Daoy (cell line): ENCODE measurements at regions not wholly inside any gene's neighbourhood (a gene's known extent, or its start where the extent isn't known, plus 50 kb on each side); places are given as distances from the start of the nearest gene placed in this dataset.
"Not testable (repeated sequence)": the region's sequence is repeated elsewhere in the genome, so short reads cannot be mapped to it uniquely, and the experiment has no call there.

Source experiments
- DNase-seq: peaks from one replicate; pipeline ENCODE4 v3.0.0-alpha.2; 2015; ENCODE audit warnings: low read depth

DNA sequence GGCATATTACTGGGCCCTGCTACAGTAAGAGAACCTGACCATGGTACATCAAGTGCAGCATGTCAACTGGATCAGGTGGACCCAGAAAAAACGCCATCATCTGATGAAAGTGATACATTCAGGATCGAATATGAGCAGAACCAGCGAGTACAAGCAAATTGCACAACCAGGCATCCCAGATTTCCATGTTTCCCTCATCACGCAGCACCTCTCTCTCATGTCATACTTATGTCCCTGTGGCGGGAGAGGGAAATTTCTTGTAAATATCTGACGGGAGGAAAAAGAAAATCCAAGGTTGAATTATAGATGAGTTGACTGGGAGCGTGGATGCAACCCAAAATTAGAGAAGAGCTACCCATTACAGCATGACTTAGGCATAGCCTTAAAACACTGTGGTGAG lies 608.5 kb upstream of the FAT1 start:
- no peak for DNase-seq

DNA sequence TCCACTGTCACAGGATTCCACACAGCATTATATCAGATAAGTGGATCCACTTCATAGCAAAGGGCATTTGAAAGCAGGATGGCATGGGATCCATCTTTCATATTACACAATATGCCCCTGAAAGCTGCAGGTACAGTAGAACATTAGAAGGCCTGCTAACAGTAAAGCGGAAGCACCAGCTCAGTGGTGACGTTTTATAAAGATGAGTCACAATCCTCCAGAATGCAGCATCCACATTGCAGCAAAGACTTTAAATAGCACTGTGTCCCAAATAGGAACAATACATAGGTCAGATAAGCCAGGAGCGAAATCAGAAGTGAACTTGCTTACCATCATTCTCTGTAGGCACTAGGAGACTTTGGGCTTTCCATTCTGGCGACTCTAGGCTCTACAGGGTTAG lies 609.5 kb upstream of the FAT1 start:
- no peak for DNase-seq

DNA sequence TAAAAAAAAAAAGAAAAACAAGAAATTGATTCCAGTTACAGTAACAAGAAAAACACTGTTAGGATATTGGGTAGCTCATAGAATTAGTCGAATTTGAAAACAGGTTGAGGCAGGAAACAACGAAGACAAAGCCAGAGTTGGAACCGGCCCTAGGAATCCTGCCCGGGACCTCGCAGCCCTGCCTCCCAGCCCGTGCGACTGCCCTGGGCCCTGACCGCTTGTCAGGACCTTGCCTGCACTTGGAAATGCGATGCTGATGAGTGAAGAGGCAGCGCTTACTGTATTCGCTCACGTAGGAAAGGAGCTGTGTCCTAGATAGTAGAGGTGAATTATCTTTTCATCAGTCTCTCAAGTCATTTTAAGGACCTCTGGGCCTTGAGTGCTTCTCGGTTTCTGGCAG lies 611.7 kb upstream of the FAT1 start:
- DNase-seq: no peak

DNA sequence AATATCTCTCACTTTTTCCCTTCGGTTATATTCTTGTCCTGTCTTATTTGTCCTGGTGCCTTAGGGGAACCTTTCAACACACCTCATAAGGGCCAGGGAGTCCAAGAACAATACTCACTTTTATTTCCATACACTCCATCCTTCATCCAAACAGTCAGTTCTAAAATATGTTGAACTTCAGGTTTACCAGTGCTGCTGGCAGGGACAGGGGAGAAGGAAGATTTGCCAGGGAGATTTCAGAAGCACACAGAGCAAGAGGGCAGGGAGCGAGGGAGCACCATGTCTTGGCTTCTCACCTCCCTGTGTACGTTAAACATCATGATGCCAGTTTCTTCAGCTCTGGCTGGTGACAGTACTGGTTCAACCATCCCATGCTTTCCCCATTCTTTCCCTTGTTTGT lies 631.1 kb upstream of the FAT1 start:
- DNase-seq: no peak

DNA sequence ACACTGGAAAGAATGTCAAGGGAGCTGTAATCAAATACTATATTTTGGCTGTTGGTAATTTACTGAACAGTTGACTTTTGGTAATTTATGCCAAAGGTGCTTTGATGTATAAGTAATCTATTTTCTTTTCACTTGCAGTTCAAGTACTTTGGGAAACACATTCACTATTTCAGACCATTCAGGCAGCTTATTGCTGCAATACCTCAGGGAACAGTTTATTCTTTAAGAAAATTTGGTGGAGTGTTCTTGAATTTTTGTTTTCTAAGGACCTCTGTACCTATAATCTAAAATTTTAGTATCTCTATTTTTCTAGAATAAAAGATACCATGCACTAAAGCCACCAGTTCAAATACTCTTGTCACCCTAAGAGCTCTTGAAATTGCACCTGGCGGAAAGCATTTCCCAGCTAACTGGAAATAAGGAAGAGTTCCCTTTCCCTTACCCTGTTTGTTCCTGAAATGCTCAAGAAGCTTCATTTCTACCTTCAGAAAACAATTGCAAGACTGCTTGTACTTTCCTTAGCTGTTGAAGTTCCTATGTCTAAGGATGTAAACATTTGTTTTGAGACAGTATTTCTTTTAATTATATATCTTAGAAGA lies 633.5 kb upstream of the FAT1 start:
- DNase-seq: no peak

DNA sequence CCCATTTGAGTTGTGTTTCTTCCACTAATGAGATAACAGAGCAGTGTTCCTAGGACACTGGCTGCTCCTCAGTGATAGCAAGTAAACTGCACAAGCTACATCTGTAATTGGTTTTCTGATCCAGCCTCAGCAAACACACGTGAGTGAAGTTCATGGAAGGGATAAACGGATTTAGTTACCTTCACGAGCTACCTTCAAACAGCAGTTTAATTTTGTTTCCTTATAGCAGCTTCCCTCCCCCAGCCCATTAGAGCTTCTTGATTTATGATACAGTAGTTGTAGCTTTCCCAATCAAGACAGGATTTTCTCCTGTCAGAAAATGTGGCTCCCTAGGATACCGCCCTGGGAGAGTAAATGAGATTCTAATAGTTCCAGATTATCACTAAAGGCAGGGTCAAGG lies 634.2 kb upstream of the FAT1 start:
- no peak for DNase-seq

DNA sequence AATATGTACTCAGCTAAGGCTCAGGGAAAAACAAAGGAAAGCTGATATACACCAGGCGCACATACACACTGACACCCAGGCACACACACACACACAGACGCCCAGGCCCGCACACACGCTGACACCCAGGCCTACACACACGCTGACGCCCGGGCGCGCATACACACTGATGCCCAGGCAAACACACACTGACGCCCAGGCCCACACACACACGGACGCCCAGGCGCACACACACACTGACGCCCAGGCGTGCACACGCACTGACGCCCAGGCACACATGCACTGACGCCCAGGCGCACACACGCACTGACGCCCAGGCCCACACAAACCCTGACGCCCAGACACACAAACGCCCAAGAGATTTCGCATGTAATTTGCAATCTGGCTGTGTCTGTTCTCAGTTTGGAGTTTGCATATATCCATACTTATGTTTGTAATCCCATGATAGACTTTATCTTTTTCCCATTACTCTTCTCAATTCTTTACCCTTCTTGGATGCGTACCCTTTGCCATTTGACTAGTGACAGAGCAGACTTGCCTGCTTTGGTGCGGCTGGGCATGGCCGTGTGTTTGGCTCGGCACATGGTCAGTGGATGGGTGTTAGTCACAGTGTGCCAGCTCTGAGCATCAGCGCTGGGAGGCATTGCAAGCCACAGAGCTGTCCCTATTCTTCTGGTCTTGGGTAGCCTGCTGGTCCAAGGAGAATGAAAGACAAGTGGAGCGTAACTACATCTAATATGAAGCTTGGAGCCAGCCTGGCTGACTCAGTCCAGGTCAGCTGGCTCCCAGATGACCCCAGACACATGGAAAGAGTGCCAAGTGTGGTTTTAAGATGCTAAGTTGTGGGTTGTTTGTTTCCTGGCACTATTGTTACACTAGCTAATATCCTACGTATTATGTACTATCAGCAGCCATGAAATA lies 632.4 kb upstream of the ZFP42 start:
- no peak for DNase-seq

DNA sequence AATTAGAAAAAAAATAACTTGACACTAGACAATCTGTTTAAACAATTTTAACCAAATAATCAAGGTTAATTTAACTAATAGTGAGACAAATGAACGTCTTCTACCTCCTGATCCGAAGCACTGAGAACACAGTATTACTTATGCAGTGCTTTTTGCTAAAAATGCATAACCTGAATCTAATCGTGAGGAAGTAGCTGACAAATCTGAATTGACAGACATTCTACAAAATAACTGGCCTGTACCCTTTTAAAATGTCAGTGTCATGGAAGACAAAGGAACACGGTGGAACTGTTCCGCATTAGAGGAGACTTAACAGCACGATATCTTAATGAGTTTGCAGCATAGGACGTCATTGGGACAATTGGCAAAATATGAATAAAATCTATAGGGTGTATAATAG lies 631.2 kb upstream of the ZFP42 start:
- DNase-seq: no peak

DNA sequence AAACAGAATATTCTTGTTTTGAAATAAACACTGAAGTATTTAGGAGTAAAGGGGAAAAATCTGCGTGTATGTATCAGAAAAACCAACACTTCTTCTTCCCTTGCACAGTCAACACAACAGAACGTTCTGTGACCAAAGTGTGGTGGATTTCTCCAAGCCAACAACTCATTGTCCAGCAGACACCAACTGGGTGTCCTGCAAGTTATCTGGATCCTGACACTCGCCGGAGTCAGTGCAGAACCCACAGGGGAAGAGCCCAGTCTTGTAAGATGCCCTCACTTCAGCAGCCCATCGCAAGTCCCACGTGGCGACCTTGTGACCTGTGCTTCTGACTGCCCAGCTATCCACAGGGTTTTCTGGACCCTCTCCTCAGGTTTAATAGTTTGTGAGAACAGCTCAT lies 630.7 kb upstream of the ZFP42 start:
- DNase-seq: no peak

DNA sequence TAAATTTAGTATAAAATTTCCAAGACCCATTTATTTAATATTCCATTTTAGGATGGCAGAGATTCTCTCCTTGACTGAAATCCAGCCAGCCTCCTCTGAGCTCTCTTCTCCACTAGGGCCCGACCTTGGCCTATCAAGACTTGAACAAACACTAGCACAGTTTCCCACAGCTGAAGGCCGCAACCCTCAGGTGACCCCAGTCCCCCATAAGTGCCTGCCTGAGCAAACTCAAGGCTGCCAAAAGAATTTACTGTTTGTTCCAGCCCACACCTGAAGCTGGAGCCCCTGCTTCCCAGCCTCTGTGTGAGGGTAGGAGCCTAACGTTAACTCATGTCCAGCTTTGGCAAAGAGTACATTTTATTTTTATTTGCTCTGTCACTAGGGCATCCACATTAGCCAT lies 629.0 kb upstream of the ZFP42 start:
- no peak for DNase-seq

DNA sequence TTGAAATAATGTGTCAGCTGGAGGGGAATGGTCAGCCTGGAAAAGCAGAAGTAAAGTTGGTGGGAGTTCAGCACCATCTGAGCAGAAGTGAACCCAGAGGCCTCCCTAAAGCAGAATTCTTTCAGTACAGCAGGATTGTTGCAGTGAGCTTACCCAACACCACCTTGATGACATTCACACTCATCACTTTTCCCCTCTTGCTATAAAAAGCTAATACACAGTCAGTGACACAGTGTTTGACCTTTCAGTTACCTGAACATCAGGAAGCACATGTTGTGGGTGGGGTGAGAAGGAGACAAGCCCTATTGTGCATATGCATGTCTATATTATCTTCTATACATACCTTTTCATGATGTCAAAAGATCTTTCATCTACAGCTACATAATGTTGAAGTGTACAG lies 624.7 kb upstream of the ZFP42 start:
- no peak for DNase-seq

DNA sequence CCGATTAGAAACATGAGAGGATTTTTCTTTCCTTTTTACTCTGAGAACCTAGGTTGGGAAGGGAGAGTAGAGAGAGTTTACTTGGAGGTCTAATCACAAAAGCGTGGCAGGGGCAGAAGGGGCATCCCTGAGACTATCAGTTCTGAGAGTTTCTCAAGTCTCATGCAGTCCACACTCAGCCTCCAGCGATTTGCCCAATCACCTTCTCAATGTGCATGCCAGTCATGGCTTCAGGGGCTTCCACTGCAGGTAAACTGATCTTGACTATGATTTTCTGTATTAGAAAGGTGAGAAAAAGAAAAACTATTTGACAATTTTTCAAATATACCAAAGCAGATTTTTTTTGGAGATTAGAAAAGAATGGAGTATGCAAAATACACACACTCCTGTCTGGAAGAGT lies 617.1 kb upstream of the ZFP42 start:
- no peak for DNase-seq

DNA sequence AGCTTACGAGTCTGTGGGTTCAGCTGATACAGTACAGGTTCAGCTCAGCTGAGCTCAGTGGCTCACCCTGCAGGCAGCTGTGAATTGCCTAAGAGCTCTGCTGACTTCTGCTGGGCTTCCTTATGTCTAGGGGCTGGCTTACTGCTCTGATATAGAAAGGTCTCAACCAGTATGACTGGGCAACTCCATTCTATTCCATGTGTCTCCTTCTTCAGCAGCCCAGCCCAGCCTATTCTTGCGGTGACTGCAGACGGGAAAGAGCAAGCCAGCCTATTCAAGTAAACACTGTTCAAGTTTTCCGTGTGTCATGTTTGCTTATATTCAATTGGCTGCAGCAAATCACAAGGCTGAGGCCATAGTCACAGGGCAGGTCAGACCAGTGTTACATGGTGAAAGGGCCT lies 615.4 kb upstream of the ZFP42 start:
- DNase-seq: peak; percentile 15

DNA sequence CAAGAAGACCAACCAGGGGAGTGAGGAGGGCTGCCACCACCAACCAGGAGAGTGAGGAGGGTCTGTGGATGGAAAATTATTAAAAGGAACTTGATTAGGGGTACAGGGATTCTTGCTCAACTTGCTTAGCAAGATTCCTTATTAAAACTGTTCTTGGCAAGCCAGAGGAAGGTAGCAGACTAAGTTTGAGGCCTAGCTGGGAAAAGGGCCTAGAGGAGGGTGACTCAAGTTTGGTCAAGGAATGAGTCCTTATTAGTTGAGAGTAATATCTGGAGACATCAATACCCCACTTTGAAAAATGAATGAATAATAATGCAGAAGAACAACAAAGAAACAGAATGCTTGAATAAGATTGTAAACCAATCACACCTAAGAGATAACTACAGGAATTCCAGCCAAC lies 612.4 kb upstream of the ZFP42 start:
- DNase-seq: no peak

DNA sequence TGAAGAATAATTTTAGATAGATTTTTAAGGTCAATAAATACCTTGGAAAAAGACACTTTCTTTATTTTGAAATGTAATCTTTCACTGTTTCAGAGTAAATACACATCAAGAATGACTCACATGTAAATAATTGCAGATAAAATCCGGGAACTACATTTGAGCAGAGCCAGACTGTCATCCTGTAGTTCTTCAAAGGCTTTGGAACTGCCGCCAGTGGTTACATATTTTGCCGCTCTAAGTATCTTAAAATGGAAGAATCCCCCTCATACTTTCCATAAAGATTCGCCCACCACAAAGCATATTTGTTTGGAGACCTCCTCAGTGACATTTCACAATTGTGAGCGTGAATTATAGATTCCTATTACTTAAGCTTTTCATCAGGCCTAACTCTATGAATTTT lies 607.8 kb upstream of the ZFP42 start:
- no peak for DNase-seq

DNA sequence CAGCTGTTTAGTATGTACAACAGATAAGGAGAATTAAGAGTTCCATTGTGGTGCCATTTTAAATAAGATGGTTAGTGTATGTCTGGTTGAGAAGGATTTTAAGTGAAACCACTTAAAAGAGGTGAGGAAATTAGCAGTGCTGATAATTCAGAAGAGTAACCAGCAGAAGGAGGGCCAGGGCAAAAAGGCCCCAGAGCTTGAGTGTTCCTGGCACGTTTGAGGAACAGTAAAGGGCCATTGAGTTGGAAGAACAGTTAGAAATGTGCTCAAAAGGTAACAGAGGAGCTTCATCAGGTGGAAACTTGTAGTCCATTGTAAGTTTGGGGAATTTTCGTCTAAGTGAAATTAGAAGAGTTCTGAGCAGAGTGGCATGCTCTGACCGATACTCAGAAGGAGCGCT lies 606.2 kb upstream of the ZFP42 start:
- DNase-seq: no peak

DNA sequence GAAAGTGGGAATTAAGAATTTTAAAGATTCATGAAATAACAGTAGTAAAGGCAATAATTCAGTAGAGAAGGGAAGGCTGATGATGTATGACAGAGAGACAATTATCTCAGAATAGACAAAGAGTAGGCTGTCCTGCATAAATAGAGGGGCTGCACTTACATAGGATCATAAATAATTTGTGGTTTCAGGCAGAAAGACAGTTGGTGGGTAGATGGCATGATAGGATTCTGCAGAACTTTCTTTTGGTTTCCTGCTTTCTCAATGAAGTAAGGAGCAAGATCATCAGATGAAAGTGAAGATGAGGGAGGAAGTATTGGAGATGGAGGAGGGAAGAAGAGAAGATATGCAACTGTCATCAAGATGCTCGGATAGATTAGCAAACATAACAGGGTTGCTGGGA lies 604.9 kb upstream of the ZFP42 start:
- DNase-seq: no peak

DNA sequence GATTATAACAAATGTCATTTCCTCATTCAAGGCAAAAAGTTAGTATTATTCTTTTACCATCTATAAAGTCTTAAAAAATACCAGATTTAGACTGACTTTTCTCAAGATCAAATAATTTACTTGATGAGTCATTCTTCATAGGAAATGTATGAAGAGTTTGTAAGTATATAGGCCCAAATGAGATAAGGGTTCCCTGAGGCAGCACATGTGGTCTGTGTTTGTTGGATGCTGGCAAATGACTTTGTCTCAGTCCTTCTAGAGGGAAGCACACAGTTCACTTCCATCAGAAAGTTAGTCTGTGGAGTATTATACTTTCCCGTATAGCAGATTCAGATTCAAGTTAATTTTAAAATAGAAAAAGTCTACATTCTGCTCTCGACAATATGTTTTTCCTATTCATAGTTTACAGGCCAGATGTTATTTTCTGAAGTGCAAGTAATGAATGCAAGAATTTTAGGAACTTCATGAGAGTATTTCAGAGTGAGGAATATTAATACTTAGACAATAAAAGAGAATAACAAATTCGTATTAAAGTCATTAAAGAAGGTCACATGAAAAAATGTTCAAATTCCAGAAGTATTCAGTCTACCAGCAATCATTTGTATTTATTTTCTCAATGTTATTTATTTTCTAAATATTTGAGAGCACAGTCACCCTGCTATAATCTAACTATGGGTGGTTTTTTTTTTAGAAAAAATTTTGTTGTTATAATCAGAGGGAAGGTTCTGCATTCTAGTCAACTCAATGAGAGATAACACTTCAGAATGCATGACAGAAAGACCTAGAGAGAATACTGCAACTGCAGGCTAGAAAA lies 601.8 kb upstream of the ZFP42 start:
- DNase-seq: no peak

DNA sequence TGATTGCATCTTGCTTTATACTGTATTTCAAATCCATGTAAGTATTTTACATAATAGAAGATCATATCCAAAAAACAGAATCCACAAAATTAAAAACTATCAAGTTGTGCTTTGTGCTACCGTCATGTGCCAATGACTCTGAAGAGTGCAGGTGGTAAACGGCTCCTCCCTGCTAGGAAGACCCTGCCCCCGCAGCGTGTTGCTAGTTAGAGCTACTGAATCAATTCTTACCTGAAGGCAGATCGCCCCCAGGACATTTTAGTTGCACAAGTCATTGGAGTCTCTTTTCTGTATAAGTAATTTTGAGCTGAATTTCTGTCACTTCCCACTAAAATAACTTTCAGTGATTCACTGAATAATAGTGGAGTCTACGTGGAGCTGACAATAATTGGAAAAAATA lies 599.5 kb upstream of the ZFP42 start:
- DNase-seq: no peak

DNA sequence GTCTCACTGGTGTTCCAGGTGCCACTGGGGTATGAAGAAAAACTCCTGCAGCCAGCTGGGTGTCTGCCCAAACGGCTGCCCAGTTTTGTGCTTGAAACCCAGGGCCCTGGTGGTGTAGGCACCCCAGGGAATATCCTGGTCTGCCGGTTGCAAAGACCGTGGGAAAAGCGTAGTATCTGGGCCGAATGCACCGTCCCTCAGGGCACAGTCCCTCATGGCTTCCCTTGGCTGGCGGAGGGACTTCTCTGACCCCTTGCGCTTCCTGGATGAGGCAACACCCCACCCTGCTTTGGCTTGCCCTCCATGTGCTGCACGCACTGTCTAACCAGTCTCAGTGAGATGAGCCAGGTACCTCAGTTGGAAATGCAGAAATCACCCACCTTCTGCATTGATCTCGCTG lies 587.1 kb upstream of the ZFP42 start:
- not testable (repeated sequence) for DNase-seq

DNA sequence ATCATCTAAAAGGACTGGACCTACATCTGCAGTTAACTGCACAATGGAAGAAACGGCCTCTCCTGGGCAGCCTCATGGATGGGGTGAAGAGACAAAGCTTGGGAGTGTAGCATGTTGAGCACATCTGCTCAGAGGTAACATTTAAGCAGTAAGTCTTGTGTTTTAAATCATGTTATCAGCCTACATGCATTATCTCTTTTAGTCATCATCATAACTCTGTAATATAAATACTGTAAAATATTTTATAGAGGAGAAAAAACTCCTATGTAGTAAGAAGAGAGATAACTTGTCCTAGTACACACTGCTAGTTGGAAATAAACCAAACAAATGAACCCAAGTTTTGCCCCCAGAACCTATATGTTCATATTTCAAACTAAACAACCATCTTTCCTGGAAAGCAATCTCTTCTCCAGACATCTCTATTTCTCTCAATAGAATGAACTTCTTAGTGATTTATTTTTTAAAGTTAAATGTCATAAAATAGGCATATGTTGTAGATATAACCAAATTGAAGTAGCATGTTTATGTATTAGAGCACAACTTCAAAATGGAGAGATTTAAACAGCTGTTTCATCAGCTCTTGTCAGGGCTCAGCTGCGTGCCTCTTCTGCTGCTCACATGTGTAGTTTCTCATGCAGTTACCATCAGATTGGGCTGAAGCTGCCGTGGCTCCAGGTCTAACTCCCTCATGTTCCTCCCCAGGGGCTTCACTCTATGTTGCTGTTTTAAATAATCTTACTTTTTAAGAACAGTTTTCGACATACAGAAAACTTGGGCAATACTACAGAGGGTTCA lies 581.8 kb upstream of the ZFP42 start:
- no peak for DNase-seq

DNA sequence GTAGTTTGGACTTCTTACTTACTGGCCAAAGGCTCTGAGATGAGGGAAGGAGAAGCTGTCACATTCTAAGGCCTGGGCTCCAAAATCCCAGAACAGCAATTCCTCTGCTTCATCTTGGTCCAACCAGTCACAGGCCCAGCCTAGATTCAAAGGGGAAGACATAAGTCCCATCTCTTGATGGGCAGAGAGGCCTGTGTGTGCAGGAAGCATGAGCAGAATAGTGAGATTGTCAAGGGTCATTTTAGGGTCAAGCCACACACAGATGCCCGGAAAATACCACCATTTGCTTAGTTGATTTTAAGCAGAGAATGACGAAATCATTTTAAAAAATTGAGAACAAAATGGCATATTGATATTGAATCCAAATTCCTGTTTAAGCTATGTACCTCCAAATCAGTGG lies 580.9 kb upstream of the ZFP42 start:
- DNase-seq: no peak
